GDM1 (cell line): ENCODE measurements at regions not wholly inside any gene's neighbourhood (a gene's known extent, or its start where the extent isn't known, plus 50 kb on each side); places are given as distances from the start of the nearest gene placed in this dataset.

Source experiments
- DNase-seq: peaks from one replicate; lab custom pipeline; 2025; lab: John Stamatoyannopoulos, UW

DNA sequence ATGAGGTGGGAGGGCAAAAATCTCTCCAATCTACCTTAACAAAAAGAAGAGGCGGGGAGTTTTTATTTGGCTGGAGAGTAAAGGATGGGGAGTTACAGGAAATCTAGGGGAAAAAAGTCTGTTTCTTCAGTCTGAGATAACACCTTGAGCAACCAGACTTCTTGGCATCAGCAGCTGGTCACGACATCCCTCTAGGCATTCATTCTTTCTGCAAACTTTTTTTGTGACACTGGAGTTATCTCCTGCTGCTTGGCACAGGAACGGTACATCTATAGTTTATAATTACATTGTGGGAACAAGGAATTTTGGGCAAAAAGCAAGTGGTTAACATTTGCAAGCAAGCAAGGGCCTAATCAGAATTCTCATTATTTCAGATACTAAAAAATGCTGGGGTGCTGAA, 50.6 kb upstream of the IFNGR1 start:
- no peak for DNase-seq

DNA sequence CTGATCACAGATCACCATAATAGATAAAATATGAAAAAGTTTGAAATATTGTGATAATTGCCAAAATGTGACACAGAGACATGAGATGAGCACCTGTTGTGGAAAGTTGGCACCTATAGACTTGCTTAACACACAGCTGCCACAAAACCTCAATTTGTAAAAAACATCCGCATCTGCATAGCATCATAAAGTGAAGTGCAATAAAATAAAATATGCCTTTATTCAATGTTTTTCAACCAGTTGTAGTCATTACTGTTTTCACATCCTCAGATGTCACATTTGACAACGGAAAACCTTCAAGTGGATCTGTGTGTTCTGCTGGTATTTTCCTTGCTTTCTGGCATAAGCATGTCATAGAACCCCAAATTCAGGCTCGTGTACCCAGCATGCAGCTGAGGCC, 50.2 kb upstream of the IFNGR1 start:
- no peak for DNase-seq
